SK-N-DZ (cell line): ENCODE measurements at regions not wholly inside any gene's neighbourhood (a gene's known extent, or its start where the extent isn't known, plus 50 kb on each side); places are given as distances from the start of the nearest gene placed in this dataset.
"Not testable (repeated sequence)": the region's sequence is repeated elsewhere in the genome, so short reads cannot be mapped to it uniquely, and the experiment has no call there.

Experiments
- DNase-seq: peaks from one replicate; pipeline ENCODE4 v3.0.0-alpha.2; 2015; ENCODE audit warnings: low spot score

GRCh38 chr5:90338712-90339372 is 70.7 kb downstream of the CETN3 start:
- DNase-seq, result no peak

- DNase-seq, result no peak
Measured at GRCh38 chr5:90337449-90338052, 72.0 kb downstream of the CETN3 start.

GRCh38 chr5:90336752-90337151 is 72.8 kb downstream of the CETN3 start:
- DNase-seq, result no peak

GRCh38 chr5:90334741-90335140 is 74.8 kb downstream of the CETN3 start:
- DNase-seq, result no peak

GRCh38 chr5:90329911-90330310 is 79.6 kb downstream of the CETN3 start:
- DNase-seq, result no peak

GRCh38 chr5:90326995-90327394 is 82.6 kb downstream of the CETN3 start:
- DNase-seq, result peak; percentile 74

- no peak for DNase-seq
Measured at GRCh38 chr5:90325093-90325492, 84.5 kb downstream of the CETN3 start.

GRCh38 chr5:90320348-90320747 is 89.2 kb downstream of the CETN3 start:
- DNase-seq, result not testable (repeated sequence)

GRCh38 chr5:90312027-90312426 is 97.5 kb downstream of the CETN3 start:
- DNase-seq, result no peak

GRCh38 chr5:90311401-90311800 is 98.2 kb downstream of the CETN3 start:
- DNase-seq, result no peak

- no peak for DNase-seq
Measured at GRCh38 chr5:90308787-90309585, 100.6 kb downstream of the CETN3 start.

- no peak for DNase-seq
Measured at GRCh38 chr5:90307782-90308181, 101.8 kb downstream of the CETN3 start.

- DNase-seq, result no peak
Measured at GRCh38 chr5:90307322-90307721, 102.2 kb downstream of the CETN3 start.

GRCh38 chr5:90306613-90307012 is 102.9 kb downstream of the CETN3 start:
- no peak for DNase-seq

- no peak for DNase-seq
Measured at GRCh38 chr5:90305041-90305720, 104.4 kb downstream of the CETN3 start.

GRCh38 chr5:90301248-90301647 is 108.3 kb downstream of the CETN3 start:
- no peak for DNase-seq

GRCh38 chr5:90297045-90297764 is 112.4 kb downstream of the CETN3 start:
- DNase-seq, result no peak

GRCh38 chr5:90294604-90295003 is 115.0 kb downstream of the CETN3 start:
- no peak for DNase-seq

GRCh38 chr5:90293931-90294330 is 115.6 kb downstream of the CETN3 start:
- DNase-seq, result no peak

- DNase-seq, result no peak
Measured at GRCh38 chr5:90290648-90291047, 118.9 kb downstream of the CETN3 start.

- DNase-seq, result peak; percentile 46
Measured at GRCh38 chr5:90289837-90290236, 119.7 kb downstream of the CETN3 start.

GRCh38 chr5:90287036-90287435 is 122.5 kb downstream of the CETN3 start:
- DNase-seq, result no peak
